Liver (tissue), 8 donors: ENCODE measurements at regions not wholly inside any gene's neighbourhood (a gene's known extent, or its start where the extent isn't known, plus 50 kb on each side); places are given as distances from the start of the nearest gene placed in this dataset.

Experiments
- DNase-seq: peaks from one replicate; pipeline ENCODE4 v3.0.0-alpha.2; 2017; ENCODE audit warnings: low spot score
- H3K27ac ChIP-seq, 2 donors: one replicate each; pipeline ENCODE4 v1.7.0; 2013; ENCODE audit warnings: inconsistent platforms in 2 of 2, low read length in 2 of 2, control low read depth in 1 of 2, low read depth in 1 of 2, mild to moderate bottlenecking in 1 of 2
- H3K27me3 ChIP-seq, 4 donors: one replicate each; pipeline versions ENCODE4 v1.6.1 to v1.7.0; 2013; ENCODE audit warnings: low read length in 3 of 4, inconsistent platforms in 1 of 4, mild to moderate bottlenecking in 1 of 4, moderate library complexity in 1 of 4; ENCODE audit not compliant: control insufficient read depth in 4 of 4, insufficient read depth in 4 of 4
- H3K36me3 ChIP-seq, 4 donors: one replicate each; pipeline versions ENCODE4 v1.6.1 to v1.7.0; 2013; ENCODE audit warnings: low read length in 3 of 4, mild to moderate bottlenecking in 3 of 4, low read depth in 1 of 4, moderate library complexity in 1 of 4; ENCODE audit not compliant: control insufficient read depth in 4 of 4, insufficient read depth in 3 of 4
- H3K4me1 ChIP-seq, 4 donors: one replicate each; pipeline versions ENCODE4 v1.6.1 to v1.7.0; 2013; ENCODE audit warnings: low read length in 3 of 4, mild to moderate bottlenecking in 3 of 4, moderate library complexity in 1 of 4; ENCODE audit not compliant: control insufficient read depth in 4 of 4, insufficient read depth in 4 of 4
- H3K4me3 ChIP-seq, 3 donors: one replicate each; pipeline versions ENCODE4 v1.6.1 to v1.7.0; 2013; ENCODE audit warnings: low read length in 3 of 3, control low read depth in 1 of 3, low read depth in 1 of 3, mild to moderate bottlenecking in 1 of 3
- H3K9ac ChIP-seq, 2 donors: one replicate each; pipeline ENCODE4 v1.7.0; 2013; ENCODE audit warnings: low read length in 2 of 2, mild to moderate bottlenecking in 2 of 2, moderate library complexity in 2 of 2, control low read depth in 1 of 2, low read depth in 1 of 2
- H3K9me3 ChIP-seq, 4 donors: one replicate each; pipeline versions ENCODE4 v1.6.1 to v1.7.0; 2013; ENCODE audit warnings: low read length in 3 of 4; ENCODE audit not compliant: control insufficient read depth in 4 of 4
- ATF3 ChIP-seq: IDR thresholded peaks from 2 replicates; pipeline ENCODE4 v1.6.1; 2016; ENCODE audit warnings: antibody characterized with exemption
- EGR1 ChIP-seq, 2 donors: IDR thresholded peaks; 2 replicates each; pipeline ENCODE4 v1.6.1; 2016 to 2018; ENCODE audit warnings: antibody characterized with exemption in 2 of 2, low read depth in 2 of 2
- FOXA1 ChIP-seq: IDR thresholded peaks from 2 replicates; pipeline ENCODE4 v1.6.1; 2016; ENCODE audit warnings: antibody characterized with exemption
- HNF4A ChIP-seq, 2 donors: conservative IDR thresholded peaks; 2 replicates each; pipeline ENCODE4 v1.6.1; 2016; ENCODE audit warnings: antibody characterized with exemption in 2 of 2, mild to moderate bottlenecking in 2 of 2
- HNF4G ChIP-seq: IDR thresholded peaks from 2 replicates; pipeline ENCODE4 v1.6.1; 2016; ENCODE audit warnings: antibody characterized with exemption
- JUND ChIP-seq, 2 donors: IDR thresholded peaks; 2 replicates each; pipeline ENCODE4 v1.6.1; 2016; ENCODE audit warnings: antibody characterized with exemption in 2 of 2
- NR2F2 ChIP-seq: IDR thresholded peaks from 2 replicates; pipeline ENCODE4 v1.6.1; 2016; ENCODE audit warnings: antibody characterized with exemption
- RAD21 ChIP-seq, 2 donors: IDR thresholded peaks; 2 replicates each; pipeline ENCODE4 v1.6.1; 2016; ENCODE audit warnings: antibody characterized with exemption in 2 of 2, mild to moderate bottlenecking in 2 of 2
- RXRA ChIP-seq, 2 donors: IDR thresholded peaks; 2 replicates each; pipeline ENCODE4 v1.6.1; 2017 to 2018; ENCODE audit warnings: antibody characterized with exemption in 2 of 2, mild to moderate bottlenecking in 1 of 2
- YY1 ChIP-seq: IDR thresholded peaks from 2 replicates; pipeline ENCODE4 v1.6.1; 2016; ENCODE audit warnings: antibody characterized with exemption, mild to moderate bottlenecking
- WGBS: extraction: QIAGEN DNeasy Blood & Tissue Kit; methylation state at CpG from one replicate; pipeline ENCODE4 v1.1.7; 2013; 5-methylcytosine and 5-hydroxymethylcytosine counted together
- TF ChIP-seq, protein P1 (sequence below): IDR thresholded peaks from 2 replicates; pipeline ENCODE4 v1.6.1; 2016; ENCODE audit warnings: antibody characterized with exemption
- TF ChIP-seq, protein P2 (sequence below): fragments of 150-350 bp; IDR thresholded peaks from 2 replicates; pipeline ENCODE4 v1.5.1; 2017; ENCODE audit warnings: improper control_type of control experiment, low read depth, low read length; ENCODE audit not compliant: missing input control
- TF ChIP-seq, protein P3 (sequence below): IDR thresholded peaks from 2 replicates; pipeline ENCODE4 v1.6.1; 2016; ENCODE audit warnings: antibody characterized with exemption, mild to moderate bottlenecking
- donor health status: healthy.
- donor health status: healthy.
- donor health status: healthy.
- donor health status: healthy.
- donor health status: healthy.

- TF ChIP-seq FOXA1: no peak
- TF ChIP-seq, protein P1, sequence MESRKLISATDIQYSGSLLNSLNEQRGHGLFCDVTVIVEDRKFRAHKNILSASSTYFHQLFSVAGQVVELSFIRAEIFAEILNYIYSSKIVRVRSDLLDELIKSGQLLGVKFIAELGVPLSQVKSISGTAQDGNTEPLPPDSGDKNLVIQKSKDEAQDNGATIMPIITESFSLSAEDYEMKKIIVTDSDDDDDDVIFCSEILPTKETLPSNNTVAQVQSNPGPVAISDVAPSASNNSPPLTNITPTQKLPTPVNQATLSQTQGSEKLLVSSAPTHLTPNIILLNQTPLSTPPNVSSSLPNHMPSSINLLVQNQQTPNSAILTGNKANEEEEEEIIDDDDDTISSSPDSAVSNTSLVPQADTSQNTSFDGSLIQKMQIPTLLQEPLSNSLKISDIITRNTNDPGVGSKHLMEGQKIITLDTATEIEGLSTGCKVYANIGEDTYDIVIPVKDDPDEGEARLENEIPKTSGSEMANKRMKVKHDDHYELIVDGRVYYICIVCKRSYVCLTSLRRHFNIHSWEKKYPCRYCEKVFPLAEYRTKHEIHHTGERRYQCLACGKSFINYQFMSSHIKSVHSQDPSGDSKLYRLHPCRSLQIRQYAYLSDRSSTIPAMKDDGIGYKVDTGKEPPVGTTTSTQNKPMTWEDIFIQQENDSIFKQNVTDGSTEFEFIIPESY: no peak
Measured at GRCh38 chr5:74945561-74946165, 79.5 kb upstream of the FAM169A start (continued).

DNA sequence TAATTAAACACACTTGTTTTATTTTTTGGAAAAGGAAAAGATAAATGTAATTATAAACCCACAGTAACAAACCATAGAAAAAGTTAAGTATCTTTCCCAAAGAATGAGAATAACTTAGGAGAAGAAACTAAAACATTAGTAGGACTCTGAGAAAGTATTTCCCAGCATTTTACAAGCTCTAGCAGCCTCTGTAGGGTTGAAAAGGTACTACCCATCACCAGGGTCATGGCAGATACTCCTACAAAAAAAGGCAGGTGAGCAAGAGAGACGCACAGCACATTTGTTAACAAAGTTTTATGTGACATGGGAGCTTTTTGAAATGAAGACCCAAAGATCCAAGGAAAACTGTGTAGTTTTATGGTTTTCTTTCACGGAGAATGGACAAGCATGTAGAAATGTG is 77.7 kb upstream of the FAM169A start:
- Histone ChIP-seq H3K9ac (no peak overlapping the region), H3K4me1 (peaks cover 0 to 4% (median 0%) of the 10 kb centered on the region in 4 donors), H3K36me3 (no peaks in the 10 kb centered on the region), H3K27me3 (no peaks in the 10 kb centered on the region), H3K9me3 (no peaks in the 10 kb centered on the region), H3K4me3 (no peak overlapping the region), H3K27ac (no peak overlapping the region)
- WGBS: 81% methylated on average over 2 of the region's 2 CpGs
- TF ChIP-seq, protein P1: no peak
- TF ChIP-seq EGR1 (IDR thresholded peaks at IDR 0.05; ENCODE audit: low read depth in 2 of 2) (no peak), NR2F2 (no peak), YY1 (no peak), JUND (IDR thresholded peaks at IDR 0.05) (no peak), ATF3 (no peak), HNF4A (conservative IDR thresholded peaks at IDR 0.05) (no peak), FOXA1 (no peak), HNF4G (no peak), RAD21 (IDR thresholded peaks at IDR 0.05) (peak in 1 of 2 donors; percentile 42), RXRA (IDR thresholded peaks at IDR 0.05) (no peak)
- TF ChIP-seq, protein P2, sequence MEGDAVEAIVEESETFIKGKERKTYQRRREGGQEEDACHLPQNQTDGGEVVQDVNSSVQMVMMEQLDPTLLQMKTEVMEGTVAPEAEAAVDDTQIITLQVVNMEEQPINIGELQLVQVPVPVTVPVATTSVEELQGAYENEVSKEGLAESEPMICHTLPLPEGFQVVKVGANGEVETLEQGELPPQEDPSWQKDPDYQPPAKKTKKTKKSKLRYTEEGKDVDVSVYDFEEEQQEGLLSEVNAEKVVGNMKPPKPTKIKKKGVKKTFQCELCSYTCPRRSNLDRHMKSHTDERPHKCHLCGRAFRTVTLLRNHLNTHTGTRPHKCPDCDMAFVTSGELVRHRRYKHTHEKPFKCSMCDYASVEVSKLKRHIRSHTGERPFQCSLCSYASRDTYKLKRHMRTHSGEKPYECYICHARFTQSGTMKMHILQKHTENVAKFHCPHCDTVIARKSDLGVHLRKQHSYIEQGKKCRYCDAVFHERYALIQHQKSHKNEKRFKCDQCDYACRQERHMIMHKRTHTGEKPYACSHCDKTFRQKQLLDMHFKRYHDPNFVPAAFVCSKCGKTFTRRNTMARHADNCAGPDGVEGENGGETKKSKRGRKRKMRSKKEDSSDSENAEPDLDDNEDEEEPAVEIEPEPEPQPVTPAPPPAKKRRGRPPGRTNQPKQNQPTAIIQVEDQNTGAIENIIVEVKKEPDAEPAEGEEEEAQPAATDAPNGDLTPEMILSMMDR: peak; percentile 4
- TF ChIP-seq, protein P3, sequence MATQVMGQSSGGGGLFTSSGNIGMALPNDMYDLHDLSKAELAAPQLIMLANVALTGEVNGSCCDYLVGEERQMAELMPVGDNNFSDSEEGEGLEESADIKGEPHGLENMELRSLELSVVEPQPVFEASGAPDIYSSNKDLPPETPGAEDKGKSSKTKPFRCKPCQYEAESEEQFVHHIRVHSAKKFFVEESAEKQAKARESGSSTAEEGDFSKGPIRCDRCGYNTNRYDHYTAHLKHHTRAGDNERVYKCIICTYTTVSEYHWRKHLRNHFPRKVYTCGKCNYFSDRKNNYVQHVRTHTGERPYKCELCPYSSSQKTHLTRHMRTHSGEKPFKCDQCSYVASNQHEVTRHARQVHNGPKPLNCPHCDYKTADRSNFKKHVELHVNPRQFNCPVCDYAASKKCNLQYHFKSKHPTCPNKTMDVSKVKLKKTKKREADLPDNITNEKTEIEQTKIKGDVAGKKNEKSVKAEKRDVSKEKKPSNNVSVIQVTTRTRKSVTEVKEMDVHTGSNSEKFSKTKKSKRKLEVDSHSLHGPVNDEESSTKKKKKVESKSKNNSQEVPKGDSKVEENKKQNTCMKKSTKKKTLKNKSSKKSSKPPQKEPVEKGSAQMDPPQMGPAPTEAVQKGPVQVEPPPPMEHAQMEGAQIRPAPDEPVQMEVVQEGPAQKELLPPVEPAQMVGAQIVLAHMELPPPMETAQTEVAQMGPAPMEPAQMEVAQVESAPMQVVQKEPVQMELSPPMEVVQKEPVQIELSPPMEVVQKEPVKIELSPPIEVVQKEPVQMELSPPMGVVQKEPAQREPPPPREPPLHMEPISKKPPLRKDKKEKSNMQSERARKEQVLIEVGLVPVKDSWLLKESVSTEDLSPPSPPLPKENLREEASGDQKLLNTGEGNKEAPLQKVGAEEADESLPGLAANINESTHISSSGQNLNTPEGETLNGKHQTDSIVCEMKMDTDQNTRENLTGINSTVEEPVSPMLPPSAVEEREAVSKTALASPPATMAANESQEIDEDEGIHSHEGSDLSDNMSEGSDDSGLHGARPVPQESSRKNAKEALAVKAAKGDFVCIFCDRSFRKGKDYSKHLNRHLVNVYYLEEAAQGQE: no peak
- no peak for DNase-seq
